AG04449 (cell line): ENCODE measurements at regions not wholly inside any gene's neighbourhood (a gene's known extent, or its start where the extent isn't known, plus 50 kb on each side); places are given as distances from the start of the nearest gene placed in this dataset.

Experiments used
- CTCF ChIA-PET: fragments of 350-600 bp; formaldehyde crosslinking; extraction: SDS; loops from one replicate; lab custom pipeline; 2021; ENCODE audit warnings: antibody characterized with exemption; lab: Yijun Ruan, JAX
- POLR2A ChIA-PET: fragments of 400-600, 350-600 bp; formaldehyde crosslinking; extraction: SDS; loops from one replicate; lab custom pipeline; 2020; ENCODE audit warnings: antibody characterized with exemption, inconsistent platforms; lab: Yijun Ruan, JAX
- DNase-seq: peaks from one replicate; pipeline ENCODE4 v3.0.0-alpha.2; 2010; ENCODE audit warnings: low read depth, low spot score
- H3K4me3 ChIP-seq: 2 replicates; pipeline ENCODE4 v1.5.1; 2011; ENCODE audit warnings: low read depth, mild to moderate bottlenecking, control low read depth, low read length
- CTCF ChIP-seq: IDR thresholded peaks from one replicate; pipeline ENCODE4 v1.5.1; 2011; ENCODE audit warnings: mild to moderate bottlenecking, moderate library complexity, low read length, control low read depth, inconsistent platforms; ENCODE audit not compliant: insufficient read depth; ENCODE audit errors: missing control alignments

GRCh38 chr3:40720341-40720740 lies 195.6 kb downstream of the ZNF621 start:
- TF ChIP-seq CTCF = no peak
- no peak for DNase-seq
- POLR2A ChIA-PET = no interaction called here
- CTCF ChIA-PET = no interaction called here
- no peak overlapping the region for H3K4me3 ChIP-seq

GRCh38 chr3:40720863-40721262 lies 196.1 kb downstream of the ZNF621 start:
- no peak for TF ChIP-seq CTCF
- POLR2A ChIA-PET = no interaction called here
- CTCF ChIA-PET = no interaction called here
- H3K4me3 ChIP-seq = no peak overlapping the region
- no peak for DNase-seq

- no peak overlapping the region for H3K4me3 ChIP-seq
- ChIA-PET CTCF (no interaction called here), POLR2A (no interaction called here)
- no peak for TF ChIP-seq CTCF
- no peak for DNase-seq
Observed at GRCh38 chr3:40723083-40723660, 198.4 kb downstream of the ZNF621 start.

GRCh38 chr3:40725031-40725430 lies 200.3 kb downstream of the ZNF621 start:
- ChIA-PET CTCF (interaction anchor here (0.6 kb wide), 1 partner anchor 167 kb away, joined by 3 read pairs; no protein-coding TSS in a partner anchor), POLR2A (no interaction called here)
- no peak overlapping the region for H3K4me3 ChIP-seq
- no peak for TF ChIP-seq CTCF
- DNase-seq = no peak

GRCh38 chr3:40731445-40731844 lies 206.7 kb downstream of the ZNF621 start:
- H3K4me3 ChIP-seq = no peak overlapping the region
- TF ChIP-seq CTCF = no peak
- DNase-seq = no peak
- ChIA-PET CTCF (interaction anchor here (0.6 kb wide), 1 partner anchor 815 kb away, joined by 4 read pairs; no protein-coding TSS in a partner anchor), POLR2A (no interaction called here)

GRCh38 chr3:40736943-40737342 lies 212.2 kb downstream of the ZNF621 start:
- ChIA-PET POLR2A (no interaction called here), CTCF (no interaction called here)
- H3K4me3 ChIP-seq = no peak overlapping the region
- TF ChIP-seq CTCF = no peak
- DNase-seq = no peak
